Activated CD4-positive, alpha-beta memory T cell treated with anti-CD3 and anti-CD28 coated beads, Interleukin-2, amount 10 ng/mL, durations not matched to agents 7 days and 5 days (primary cell): ENCODE measurements at regions not wholly inside any gene's neighbourhood (a gene's known extent, or its start where the extent isn't known, plus 50 kb on each side); places are given as distances from the start of the nearest gene placed in this dataset.

Source experiments
- CTCF ChIA-PET: fragments of 350-600 bp; sonication (Branson Sonifier 250); formaldehyde crosslinking; loops from one replicate; lab custom pipeline; 2021; ENCODE audit warnings: antibody characterized with exemption, inconsistent platforms; lab: Charles Lee
- POLR2A ChIA-PET: fragments of 350-600 bp; sonication (Branson Sonifier 250); formaldehyde crosslinking; loops from one replicate; lab custom pipeline; 2021; ENCODE audit warnings: antibody characterized with exemption; lab: Charles Lee
- DNase-seq: peaks from one replicate; pipeline ENCODE4 v3.0.0-alpha.2; 2020
- H3K27ac Mint-ChIP-seq: one replicate; pipeline ENCODE4 v1.8.0; 2021; ENCODE audit warnings: mild to moderate bottlenecking, mixed read lengths
- H3K27me3 Mint-ChIP-seq: one replicate; pipeline ENCODE4 v1.8.0; 2021; ENCODE audit warnings: mixed read lengths
- H3K36me3 Mint-ChIP-seq: one replicate; pipeline ENCODE4 v1.8.0; 2021; ENCODE audit warnings: low read depth, mixed read lengths
- H3K4me1 Mint-ChIP-seq: one replicate; pipeline ENCODE4 v1.8.0; 2021; ENCODE audit warnings: mixed read lengths
- H3K4me3 Mint-ChIP-seq: one replicate; pipeline ENCODE4 v1.8.0; 2021; ENCODE audit warnings: mild to moderate bottlenecking, mixed read lengths
- H3K9me3 Mint-ChIP-seq: one replicate; pipeline ENCODE4 v1.8.0; 2021; ENCODE audit warnings: mixed read lengths

- ChIA-PET POLR2A (no interaction called here), CTCF (no interaction called here)
- Mint-ChIP-seq H3K4me3 (no peak overlapping the region), H3K36me3 (no peaks in the 10 kb centered on the region), H3K4me1 (no peaks in the 10 kb centered on the region), H3K9me3 (no peaks in the 10 kb centered on the region), H3K27ac (no peak overlapping the region), H3K27me3 (no peaks in the 10 kb centered on the region)
- DNase-seq: no peak
These were observed 182.7 kb downstream of the MEX3B start for GRCh38 chr15:81863162-81863561.

- no peaks in the 10 kb centered on the region for H3K27me3 Mint-ChIP-seq
- DNase-seq: no peak
- ChIA-PET POLR2A (no interaction called here), CTCF (interaction anchor here (0.6 kb wide), 1 partner anchor 275 kb away, joined by 3 read pairs; no protein-coding TSS in a partner anchor)
- H3K4me1 Mint-ChIP-seq: no peaks in the 10 kb centered on the region
- no peak overlapping the region for H3K4me3 Mint-ChIP-seq
- no peaks in the 10 kb centered on the region for H3K9me3 Mint-ChIP-seq
- no peaks in the 10 kb centered on the region for H3K36me3 Mint-ChIP-seq
- H3K27ac Mint-ChIP-seq: no peak overlapping the region
These were observed 185.9 kb downstream of the MEX3B start for GRCh38 chr15:81859737-81860516.

GRCh38 chr15:81858586-81858985 is 187.2 kb downstream of the MEX3B start:
- ChIA-PET POLR2A (no interaction called here), CTCF (no interaction called here)
- Mint-ChIP-seq H3K27ac (no peak overlapping the region), H3K27me3 (no peaks in the 10 kb centered on the region), H3K4me1 (no peaks in the 10 kb centered on the region), H3K4me3 (no peak overlapping the region), H3K9me3 (no peaks in the 10 kb centered on the region), H3K36me3 (no peaks in the 10 kb centered on the region)
- DNase-seq: no peak

GRCh38 chr15:81858136-81858535 is 187.7 kb downstream of the MEX3B start:
- CTCF ChIA-PET: no interaction called here
- Mint-ChIP-seq H3K36me3 (no peaks in the 10 kb centered on the region), H3K4me3 (no peak overlapping the region), H3K27me3 (no peaks in the 10 kb centered on the region), H3K4me1 (no peaks in the 10 kb centered on the region), H3K9me3 (no peaks in the 10 kb centered on the region), H3K27ac (no peak overlapping the region)
- no peak for DNase-seq
- POLR2A ChIA-PET: no interaction called here

- no peaks in the 10 kb centered on the region for H3K27me3 Mint-ChIP-seq
- no peaks in the 10 kb centered on the region for H3K4me1 Mint-ChIP-seq
- no peak overlapping the region for H3K4me3 Mint-ChIP-seq
- H3K36me3 Mint-ChIP-seq: no peaks in the 10 kb centered on the region
- ChIA-PET CTCF (no interaction called here), POLR2A (no interaction called here)
- DNase-seq: no peak
- H3K9me3 Mint-ChIP-seq: no peaks in the 10 kb centered on the region
- H3K27ac Mint-ChIP-seq: no peak overlapping the region
These were observed 189.2 kb downstream of the MEX3B start for GRCh38 chr15:81856634-81857026.

- H3K4me1 Mint-ChIP-seq: no peaks in the 10 kb centered on the region
- H3K27ac Mint-ChIP-seq: no peak overlapping the region
- no peak for DNase-seq
- H3K27me3 Mint-ChIP-seq: no peaks in the 10 kb centered on the region
- H3K36me3 Mint-ChIP-seq: no peaks in the 10 kb centered on the region
- H3K9me3 Mint-ChIP-seq: no peaks in the 10 kb centered on the region
- H3K4me3 Mint-ChIP-seq: no peak overlapping the region
- POLR2A ChIA-PET: no interaction called here
- CTCF ChIA-PET: no interaction called here
These were observed 189.7 kb downstream of the MEX3B start for GRCh38 chr15:81856001-81856633.

GRCh38 chr15:81853150-81853748 is 192.6 kb downstream of the MEX3B start:
- ChIA-PET POLR2A (no interaction called here), CTCF (no interaction called here)
- Mint-ChIP-seq H3K4me3 (no peak overlapping the region), H3K27me3 (no peaks in the 10 kb centered on the region), H3K4me1 (no peaks in the 10 kb centered on the region), H3K9me3 (no peaks in the 10 kb centered on the region), H3K27ac (no peak overlapping the region), H3K36me3 (no peaks in the 10 kb centered on the region)
- DNase-seq: no peak

GRCh38 chr15:81852411-81853149 is 193.2 kb downstream of the MEX3B start:
- no peak for DNase-seq
- H3K4me3 Mint-ChIP-seq: no peak overlapping the region
- ChIA-PET CTCF (no interaction called here), POLR2A (no interaction called here)
- no peaks in the 10 kb centered on the region for H3K9me3 Mint-ChIP-seq
- no peaks in the 10 kb centered on the region for H3K4me1 Mint-ChIP-seq
- H3K27ac Mint-ChIP-seq: no peak overlapping the region
- no peaks in the 10 kb centered on the region for H3K27me3 Mint-ChIP-seq
- H3K36me3 Mint-ChIP-seq: no peaks in the 10 kb centered on the region

GRCh38 chr15:81851757-81852156 is 194.1 kb downstream of the MEX3B start:
- H3K36me3 Mint-ChIP-seq: no peaks in the 10 kb centered on the region
- no peak overlapping the region for H3K27ac Mint-ChIP-seq
- H3K9me3 Mint-ChIP-seq: no peaks in the 10 kb centered on the region
- ChIA-PET POLR2A (no interaction called here), CTCF (no interaction called here)
- no peaks in the 10 kb centered on the region for H3K27me3 Mint-ChIP-seq
- H3K4me1 Mint-ChIP-seq: no peaks in the 10 kb centered on the region
- H3K4me3 Mint-ChIP-seq: no peak overlapping the region
- no peak for DNase-seq

- Mint-ChIP-seq H3K27me3 (no peaks in the 10 kb centered on the region), H3K9me3 (no peaks in the 10 kb centered on the region), H3K4me3 (no peak overlapping the region), H3K4me1 (no peaks in the 10 kb centered on the region), H3K27ac (no peak overlapping the region), H3K36me3 (no peaks in the 10 kb centered on the region)
- DNase-seq: no peak
- ChIA-PET POLR2A (no interaction called here), CTCF (no interaction called here)
These were observed 194.5 kb downstream of the MEX3B start for GRCh38 chr15:81851325-81851724.

GRCh38 chr15:81849289-81849688 is 196.5 kb downstream of the MEX3B start:
- Mint-ChIP-seq H3K27me3 (no peaks in the 10 kb centered on the region), H3K36me3 (no peaks in the 10 kb centered on the region), H3K27ac (no peak overlapping the region), H3K9me3 (no peaks in the 10 kb centered on the region), H3K4me1 (no peaks in the 10 kb centered on the region), H3K4me3 (no peak overlapping the region)
- no peak for DNase-seq
- ChIA-PET CTCF (no interaction called here), POLR2A (no interaction called here)

- Mint-ChIP-seq H3K4me3 (no peak overlapping the region), H3K4me1 (no peaks in the 10 kb centered on the region), H3K27me3 (no peaks in the 10 kb centered on the region), H3K9me3 (no peaks in the 10 kb centered on the region), H3K36me3 (no peaks in the 10 kb centered on the region), H3K27ac (no peak overlapping the region)
- CTCF ChIA-PET: no interaction called here
- POLR2A ChIA-PET: no interaction called here
- DNase-seq: no peak
These were observed 197.1 kb downstream of the MEX3B start for GRCh38 chr15:81848701-81849100.

GRCh38 chr15:81843757-81844407 is 201.9 kb downstream of the MEX3B start:
- Mint-ChIP-seq H3K4me1 (no peaks in the 10 kb centered on the region), H3K36me3 (no peaks in the 10 kb centered on the region), H3K9me3 (no peaks in the 10 kb centered on the region), H3K27me3 (no peaks in the 10 kb centered on the region), H3K27ac (no peak overlapping the region), H3K4me3 (no peak overlapping the region)
- CTCF ChIA-PET: no interaction called here
- POLR2A ChIA-PET: no interaction called here
- DNase-seq: no peak
